Gastrocnemius medialis (tissue), 4 donors: ENCODE measurements at regions not wholly inside any gene's neighbourhood (a gene's known extent, or its start where the extent isn't known, plus 50 kb on each side); places are given as distances from the start of the nearest gene placed in this dataset.

Experiments
- ATAC-seq, 2 donors: fragments of 150-250 bp; one replicate each; pipeline ENCODE4 v1.9.1; 2016
- DNase-seq, 2 donors: peaks; one replicate each; pipeline ENCODE4 v3.0.0-alpha.2; 2019
- H3K27ac ChIP-seq, 4 donors: fragments of 200-600 bp; sonication (generic); 1 replicate in 1 of 4; 2 replicates in 3 of 4; pipeline ENCODE4 v1.5.1; 2016 to 2018; ENCODE audit warnings: mild to moderate bottlenecking in 2 of 4, moderate library complexity in 1 of 4
- H3K27me3 ChIP-seq, 3 donors: fragments of 200-600 bp; sonication (generic) in 2 of 3; 1 replicate in 1 of 3; 2 replicates in 2 of 3; pipeline versions ENCODE4 v1.5.1 to v1.6.0; 2016 to 2019; ENCODE audit warnings: mild to moderate bottlenecking in 1 of 3, moderate library complexity in 1 of 3
- H3K36me3 ChIP-seq, 2 donors: fragments of 200-600 bp; sonication (generic) in 1 of 2; one replicate each; pipeline ENCODE4 v1.5.1; 2017 to 2018
- H3K4me1 ChIP-seq, 2 donors: fragments of 200-600 bp; sonication (generic) in 1 of 2; one replicate each; pipeline ENCODE4 v1.5.1; 2016 to 2017; ENCODE audit warnings: mild to moderate bottlenecking in 2 of 2
- H3K4me3 ChIP-seq, 4 donors: fragments of 200-600 bp; sonication (generic) in 3 of 4; 1 replicate in 1 of 4; 2 replicates in 3 of 4; pipeline ENCODE4 v1.5.1; 2016 to 2019; ENCODE audit warnings: mild to moderate bottlenecking in 2 of 4
- H3K9me3 ChIP-seq, 3 donors: fragments of 200-600 bp; sonication (generic) in 2 of 3; 1 replicate in 1 of 3; 2 replicates in 2 of 3; pipeline ENCODE4 v1.5.1; 2016 to 2019
- POLR2A ChIP-seq, 2 donors: fragments of 450-650 bp; IDR thresholded peaks; one replicate each; pipeline ENCODE4 v1.6.1; 2017; ENCODE audit warnings: antibody characterized with exemption in 2 of 2, mild to moderate bottlenecking in 2 of 2, moderate library complexity in 2 of 2
- in situ Hi-C, 4 donors: fragments of 200-750 bp; cut with MboI; loops; one replicate each; pipeline versions ENCODE4 v1.15.0 to v1.8.0; 2017; ENCODE audit warnings: low sequenced_read_pairs in 4 of 4
- intact Hi-C: fragments of 100-400 bp; cut with DNase I; formaldehyde crosslinking; loops from one replicate; pipeline ENCODE4 v1.15.1; 2023; ENCODE audit warnings: low total_unique reads
- TF ChIP-seq, protein P1 (sequence below), 5 experiments: fragments of 450-650 bp in 3 of 5; fragments of 200-600 bp in 2 of 5; sonication (generic) in 2 of 5; IDR thresholded peaks in 4 of 5; conservative IDR thresholded peaks in 1 of 5; 1 replicate in 4 of 5; 2 replicates in 1 of 5; pipeline ENCODE4 v1.5.1; 2016 to 2019; ENCODE audit warnings: antibody characterized with exemption in 5 of 5, mild to moderate bottlenecking in 3 of 5, moderate library complexity in 3 of 5

DNA sequence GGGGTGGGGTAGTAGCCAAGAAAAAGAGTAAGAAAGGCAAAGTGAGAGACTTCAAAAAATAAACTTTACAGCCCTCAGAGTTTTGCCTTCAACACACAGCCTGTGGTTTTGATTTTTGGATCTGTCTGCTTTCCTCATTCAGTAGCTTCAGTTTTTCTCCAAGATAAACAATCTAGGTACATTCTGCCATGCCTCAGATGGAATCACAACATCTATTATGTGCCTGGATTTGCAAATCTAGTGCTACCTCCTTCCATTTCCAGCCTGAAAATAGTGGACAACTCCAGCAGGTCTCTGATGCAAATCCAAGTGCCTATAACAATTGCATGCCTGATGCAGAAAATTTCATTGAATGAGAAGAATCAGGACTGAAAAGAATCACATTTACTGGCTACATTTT lies 206.6 kb upstream of the GUCY1A2 start:
- Histone ChIP-seq H3K27me3 (no peaks in the 10 kb centered on the region), H3K4me1 (no peaks in the 10 kb centered on the region), H3K27ac (no peak overlapping the region), H3K36me3 (no peaks in the 10 kb centered on the region), H3K9me3 (no peaks in the 10 kb centered on the region), H3K4me3 (no peak overlapping the region)
- intact Hi-C loops (no loop called here), in situ Hi-C loops (no loop called here)
- ATAC-seq (no peak), DNase-seq (no peak)
- TF ChIP-seq POLR2A (IDR thresholded peaks at IDR 0.05), result no peak
- TF ChIP-seq, protein P1, sequence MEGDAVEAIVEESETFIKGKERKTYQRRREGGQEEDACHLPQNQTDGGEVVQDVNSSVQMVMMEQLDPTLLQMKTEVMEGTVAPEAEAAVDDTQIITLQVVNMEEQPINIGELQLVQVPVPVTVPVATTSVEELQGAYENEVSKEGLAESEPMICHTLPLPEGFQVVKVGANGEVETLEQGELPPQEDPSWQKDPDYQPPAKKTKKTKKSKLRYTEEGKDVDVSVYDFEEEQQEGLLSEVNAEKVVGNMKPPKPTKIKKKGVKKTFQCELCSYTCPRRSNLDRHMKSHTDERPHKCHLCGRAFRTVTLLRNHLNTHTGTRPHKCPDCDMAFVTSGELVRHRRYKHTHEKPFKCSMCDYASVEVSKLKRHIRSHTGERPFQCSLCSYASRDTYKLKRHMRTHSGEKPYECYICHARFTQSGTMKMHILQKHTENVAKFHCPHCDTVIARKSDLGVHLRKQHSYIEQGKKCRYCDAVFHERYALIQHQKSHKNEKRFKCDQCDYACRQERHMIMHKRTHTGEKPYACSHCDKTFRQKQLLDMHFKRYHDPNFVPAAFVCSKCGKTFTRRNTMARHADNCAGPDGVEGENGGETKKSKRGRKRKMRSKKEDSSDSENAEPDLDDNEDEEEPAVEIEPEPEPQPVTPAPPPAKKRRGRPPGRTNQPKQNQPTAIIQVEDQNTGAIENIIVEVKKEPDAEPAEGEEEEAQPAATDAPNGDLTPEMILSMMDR (IDR thresholded peaks at IDR 0.05 in 4 of 5, conservative IDR thresholded peaks at IDR 0.05 in 1 of 5), result no peak

DNA sequence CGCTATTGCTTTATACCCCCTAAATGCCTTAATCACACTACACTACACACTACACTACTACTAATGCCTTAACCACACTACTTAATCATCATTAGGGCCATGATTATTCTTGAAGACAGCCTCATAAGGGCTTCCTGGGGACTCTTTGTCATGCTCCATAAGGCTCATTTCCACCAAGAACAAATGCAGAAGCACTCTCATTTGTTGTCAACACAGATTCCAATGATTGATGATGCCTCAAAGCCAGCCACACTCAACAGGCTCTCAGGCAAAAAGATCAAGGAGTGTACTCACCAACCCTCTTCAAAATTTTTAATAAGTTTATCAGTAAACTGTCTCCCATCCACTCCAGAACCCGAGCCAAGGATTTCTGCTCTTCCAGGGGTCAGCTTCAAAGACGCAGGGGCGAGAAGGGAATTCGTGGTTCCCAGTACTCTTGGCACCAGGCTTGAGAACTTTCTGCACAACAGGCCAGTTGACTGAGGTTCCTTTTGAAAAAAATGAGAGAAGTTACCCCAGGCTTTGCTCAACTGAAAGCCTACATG lies 204.7 kb upstream of the GUCY1A2 start:
- no peaks in the 10 kb centered on the region for H3K36me3 ChIP-seq
- TF ChIP-seq, protein P1 (IDR thresholded peaks at IDR 0.05 in 4 of 5, conservative IDR thresholded peaks at IDR 0.05 in 1 of 5), result no peak
- TF ChIP-seq POLR2A (IDR thresholded peaks at IDR 0.05), result no peak
- in situ Hi-C loops, result no loop called here
- no peaks in the 10 kb centered on the region for H3K27me3 ChIP-seq
- H3K27ac ChIP-seq, result no peak overlapping the region
- intact Hi-C loops, result no loop called here
- no peaks in the 10 kb centered on the region for H3K9me3 ChIP-seq
- H3K4me1 ChIP-seq, result no peaks in the 10 kb centered on the region
- H3K4me3 ChIP-seq, result no peak overlapping the region
- DNase-seq (no peak), ATAC-seq (no peak)

DNA sequence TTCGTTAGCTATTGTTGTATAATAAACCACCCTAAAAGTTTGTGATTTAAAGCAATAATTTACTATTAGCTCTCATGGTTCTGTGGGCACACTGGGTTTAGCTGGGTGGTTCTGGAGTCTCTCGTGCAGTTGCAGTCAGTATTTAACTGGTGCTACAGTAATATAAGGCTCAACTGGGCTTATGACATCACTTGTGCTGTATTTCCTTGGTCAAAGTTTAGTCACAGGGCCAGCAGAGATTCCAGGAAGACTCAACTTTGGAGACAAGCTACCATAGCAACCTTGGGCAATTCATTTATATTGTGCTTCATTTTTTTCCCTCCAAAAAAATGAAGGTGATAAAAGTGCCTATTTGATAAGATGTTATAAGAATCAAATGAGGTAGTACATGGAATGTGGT lies 204.2 kb upstream of the GUCY1A2 start:
- Histone ChIP-seq H3K27ac (no peak overlapping the region), H3K27me3 (no peaks in the 10 kb centered on the region), H3K4me3 (no peak overlapping the region), H3K36me3 (no peaks in the 10 kb centered on the region), H3K9me3 (no peaks in the 10 kb centered on the region), H3K4me1 (no peaks in the 10 kb centered on the region)
- intact Hi-C loops, result no loop called here
- DNase-seq (no peak), ATAC-seq (no peak)
- in situ Hi-C loops, result no loop called here
- TF ChIP-seq, protein P1 (IDR thresholded peaks at IDR 0.05 in 4 of 5, conservative IDR thresholded peaks at IDR 0.05 in 1 of 5), result no peak
- TF ChIP-seq POLR2A (IDR thresholded peaks at IDR 0.05), result no peak

DNA sequence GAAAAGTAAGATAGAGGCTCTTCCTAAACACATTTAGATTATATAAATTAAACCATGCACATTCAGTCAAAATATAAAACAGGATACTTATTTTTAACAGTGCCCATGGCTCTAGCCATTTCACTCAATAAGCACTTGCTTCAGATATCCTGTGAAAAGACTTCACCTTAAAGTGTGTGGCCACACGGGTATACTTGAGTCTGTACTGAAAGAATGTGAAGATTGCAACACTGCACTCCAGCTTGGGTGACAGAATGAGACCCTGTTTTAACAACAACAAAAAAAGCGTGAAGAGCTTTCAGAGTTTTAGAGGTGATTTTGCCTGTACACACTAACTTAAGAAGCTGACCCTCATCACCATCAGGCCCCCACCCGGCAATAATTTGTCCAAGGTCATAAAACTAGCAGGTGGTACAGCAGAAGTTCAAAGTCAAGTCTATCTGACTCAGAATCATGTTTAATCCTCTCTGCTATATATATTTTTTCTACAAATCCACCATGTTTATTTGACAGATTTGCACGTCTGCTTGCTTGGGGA lies 203.5 kb upstream of the GUCY1A2 start:
- DNase-seq, result no peak
- intact Hi-C loops (no loop called here), in situ Hi-C loops (no loop called here)
- H3K36me3 ChIP-seq, result no peaks in the 10 kb centered on the region
- no peaks in the 10 kb centered on the region for H3K27me3 ChIP-seq
- no peaks in the 10 kb centered on the region for H3K4me1 ChIP-seq
- H3K4me3 ChIP-seq, result no peak overlapping the region
- no peaks in the 10 kb centered on the region for H3K9me3 ChIP-seq
- no peak for TF ChIP-seq POLR2A (IDR thresholded peaks at IDR 0.05)
- TF ChIP-seq, protein P1 (IDR thresholded peaks at IDR 0.05 in 4 of 5, conservative IDR thresholded peaks at IDR 0.05 in 1 of 5), result no peak
- ATAC-seq, result no peak
- no peak overlapping the region for H3K27ac ChIP-seq
